GM06990 (cell line): ENCODE measurements at regions not wholly inside any gene's neighbourhood (a gene's known extent, or its start where the extent isn't known, plus 50 kb on each side); places are given as distances from the start of the nearest gene placed in this dataset.

Source experiments
- DNase-seq: peaks from one replicate; pipeline ENCODE4 v3.0.0-alpha.2; 2011; ENCODE audit not compliant: insufficient read length; ENCODE audit errors: extremely low read depth
- H3K27me3 ChIP-seq: replicated peaks from 2 replicates; pipeline ENCODE4 v1.6.0; 2011; ENCODE audit warnings: low read length; ENCODE audit not compliant: control insufficient read depth, insufficient read depth
- H3K36me3 ChIP-seq: 2 replicates; pipeline ENCODE4 v1.5.1; 2011; ENCODE audit warnings: low read length; ENCODE audit not compliant: control insufficient read depth, insufficient read depth
- H3K4me3 ChIP-seq: replicated peaks from 2 replicates; pipeline ENCODE4 v1.5.1; 2011; ENCODE audit warnings: low read depth, mild to moderate bottlenecking, control low read depth, low read length
- TF ChIP-seq, protein P1 (sequence below): IDR thresholded peaks from 2 replicates; pipeline ENCODE4 v1.5.1; 2011; ENCODE audit warnings: low read length, control low read depth, mild to moderate bottlenecking, inconsistent platforms; ENCODE audit not compliant: insufficient read depth, poor library complexity, severe bottlenecking

DNA sequence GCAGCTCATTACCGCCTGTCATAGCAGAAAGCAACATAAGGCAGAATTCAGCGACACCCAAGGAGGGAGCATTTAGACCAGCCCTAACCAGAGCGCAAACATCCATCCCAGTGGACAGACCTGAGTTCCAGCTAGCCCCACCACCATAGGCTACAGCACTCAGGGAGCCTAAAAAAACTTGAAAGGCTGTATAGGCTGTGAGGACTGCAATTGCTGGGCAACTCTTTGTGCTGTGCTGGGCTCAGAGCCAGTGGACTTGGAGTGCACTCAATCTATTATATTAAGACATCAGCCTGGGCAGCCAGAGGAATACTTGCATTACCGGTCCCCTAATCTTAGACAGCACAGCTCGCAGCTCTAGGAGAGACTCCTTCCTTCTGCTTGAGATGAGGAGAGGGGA lies 207.3 kb downstream of the KIF2B start:
- no peaks in the 10 kb centered on the region for H3K36me3 ChIP-seq
- no peaks in the 10 kb centered on the region for H3K27me3 ChIP-seq
- no peak overlapping the region for H3K4me3 ChIP-seq
- TF ChIP-seq, protein P1, sequence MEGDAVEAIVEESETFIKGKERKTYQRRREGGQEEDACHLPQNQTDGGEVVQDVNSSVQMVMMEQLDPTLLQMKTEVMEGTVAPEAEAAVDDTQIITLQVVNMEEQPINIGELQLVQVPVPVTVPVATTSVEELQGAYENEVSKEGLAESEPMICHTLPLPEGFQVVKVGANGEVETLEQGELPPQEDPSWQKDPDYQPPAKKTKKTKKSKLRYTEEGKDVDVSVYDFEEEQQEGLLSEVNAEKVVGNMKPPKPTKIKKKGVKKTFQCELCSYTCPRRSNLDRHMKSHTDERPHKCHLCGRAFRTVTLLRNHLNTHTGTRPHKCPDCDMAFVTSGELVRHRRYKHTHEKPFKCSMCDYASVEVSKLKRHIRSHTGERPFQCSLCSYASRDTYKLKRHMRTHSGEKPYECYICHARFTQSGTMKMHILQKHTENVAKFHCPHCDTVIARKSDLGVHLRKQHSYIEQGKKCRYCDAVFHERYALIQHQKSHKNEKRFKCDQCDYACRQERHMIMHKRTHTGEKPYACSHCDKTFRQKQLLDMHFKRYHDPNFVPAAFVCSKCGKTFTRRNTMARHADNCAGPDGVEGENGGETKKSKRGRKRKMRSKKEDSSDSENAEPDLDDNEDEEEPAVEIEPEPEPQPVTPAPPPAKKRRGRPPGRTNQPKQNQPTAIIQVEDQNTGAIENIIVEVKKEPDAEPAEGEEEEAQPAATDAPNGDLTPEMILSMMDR, result no peak
- DNase-seq, result no peak

DNA sequence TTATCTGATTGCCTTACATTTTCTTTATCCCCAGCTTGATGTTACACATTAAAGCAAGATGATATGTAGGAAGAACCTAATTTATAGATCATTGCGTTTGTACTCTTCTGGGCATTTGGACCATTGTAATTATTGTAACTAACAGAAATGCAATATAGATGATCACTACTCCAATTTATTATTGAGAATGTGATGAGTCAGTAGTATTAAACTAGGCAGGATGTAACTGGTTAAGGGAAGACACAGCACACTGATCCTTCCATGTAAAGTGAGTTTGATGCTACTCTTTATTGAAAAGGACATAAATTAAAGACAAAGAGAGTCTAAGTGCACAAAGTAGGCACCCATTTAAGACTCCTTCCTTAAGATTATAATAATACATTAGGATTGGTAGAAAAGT lies 223.8 kb downstream of the KIF2B start:
- Histone ChIP-seq H3K4me3 (no peak overlapping the region), H3K36me3 (no peaks in the 10 kb centered on the region), H3K27me3 (no peaks in the 10 kb centered on the region)
- TF ChIP-seq, protein P1, result no peak
- DNase-seq, result no peak

DNA sequence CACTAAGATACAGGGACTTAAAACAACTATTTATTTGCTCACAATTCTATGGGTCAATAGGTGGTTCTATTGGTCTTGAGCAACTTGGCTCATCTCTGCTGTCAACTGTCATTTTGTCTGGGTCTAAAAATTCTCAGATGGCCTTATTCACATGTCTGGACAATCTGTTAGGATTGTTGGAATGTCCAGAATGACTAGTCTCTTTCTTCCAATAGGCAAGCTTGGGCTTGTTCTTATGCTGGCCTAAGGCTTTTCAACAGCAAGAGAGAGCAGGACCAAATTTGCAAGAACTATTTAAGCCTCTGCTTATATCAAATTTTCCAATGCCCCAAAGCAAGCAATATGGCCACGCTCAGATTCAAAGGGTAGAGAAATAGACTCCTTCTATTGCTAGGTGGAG lies 240.9 kb downstream of the KIF2B start:
- no peak for DNase-seq
- H3K36me3 ChIP-seq, result no peaks in the 10 kb centered on the region
- H3K4me3 ChIP-seq, result no peak overlapping the region
- no peaks in the 10 kb centered on the region for H3K27me3 ChIP-seq
- TF ChIP-seq, protein P1, result no peak

DNA sequence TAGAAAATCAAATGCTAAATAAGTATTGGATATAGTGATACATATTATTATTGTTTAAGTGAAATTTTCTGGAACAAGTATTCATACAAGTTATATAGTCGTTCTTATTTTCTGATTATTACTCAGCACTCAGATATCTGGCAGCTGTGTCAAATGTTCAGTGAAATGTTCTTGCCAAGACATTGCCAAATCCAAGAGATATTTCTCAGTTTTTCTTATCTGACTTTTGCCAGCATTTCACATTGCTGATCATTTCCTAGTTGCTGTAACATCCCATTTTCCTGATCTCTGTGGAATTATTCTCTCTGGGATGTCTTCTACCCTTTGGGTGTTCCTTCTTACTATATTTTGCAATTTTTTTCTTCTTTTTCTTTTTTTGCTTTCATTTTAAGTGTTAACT lies 262.3 kb downstream of the KIF2B start:
- TF ChIP-seq, protein P1, result no peak

DNA sequence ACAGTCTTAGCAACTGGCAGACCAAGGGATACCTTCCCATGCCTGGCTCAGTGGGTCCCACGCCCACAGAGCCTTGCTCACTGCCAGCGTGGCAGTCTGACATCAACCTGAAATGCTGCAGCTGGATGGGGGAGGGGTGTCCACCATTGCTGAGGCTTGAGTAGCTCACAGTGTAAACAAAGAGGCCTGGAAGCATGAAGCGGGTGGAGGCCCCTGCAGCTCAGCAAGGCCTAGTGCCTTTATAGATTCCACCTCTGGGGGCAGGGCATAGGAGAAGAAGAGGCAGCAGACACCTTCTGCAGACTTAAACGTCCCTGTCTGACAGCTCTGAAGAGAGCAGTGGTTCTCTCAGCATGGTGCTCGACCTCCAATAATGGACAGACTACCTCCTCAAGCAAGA lies 263.2 kb downstream of the KIF2B start:
- Histone ChIP-seq H3K36me3 (no peaks in the 10 kb centered on the region), H3K4me3 (no peak overlapping the region), H3K27me3 (no peaks in the 10 kb centered on the region)
- TF ChIP-seq, protein P1, result no peak
- DNase-seq, result no peak

More for the DNA sequence above, 262.3 kb downstream of the KIF2B start:
- Histone ChIP-seq H3K27me3 (no peaks in the 10 kb centered on the region), H3K36me3 (no peaks in the 10 kb centered on the region), H3K4me3 (no peak overlapping the region)
- no peak for DNase-seq

DNA sequence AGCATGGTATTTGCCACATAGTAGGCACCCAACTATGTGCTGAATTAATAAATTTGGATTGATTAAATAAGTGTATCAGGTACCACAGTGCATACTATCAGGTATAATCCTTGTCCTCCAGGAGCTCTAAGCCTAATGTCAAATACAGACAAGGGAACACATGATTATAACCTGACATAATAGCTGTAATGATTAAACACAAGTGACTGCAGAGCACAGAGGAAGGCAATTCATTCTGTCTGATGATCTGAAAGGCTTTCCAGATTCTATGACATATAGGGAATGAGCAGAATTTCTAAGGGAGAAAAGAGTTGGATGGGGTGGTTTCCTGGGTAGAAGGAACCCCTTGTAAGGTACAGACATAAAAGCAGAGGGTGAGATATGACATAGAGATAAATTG lies 273.5 kb downstream of the KIF2B start:
- TF ChIP-seq, protein P1, result no peak

More for the DNA sequence above, 273.5 kb downstream of the KIF2B start:
- Histone ChIP-seq H3K27me3 (no peaks in the 10 kb centered on the region), H3K36me3 (no peaks in the 10 kb centered on the region), H3K4me3 (no peak overlapping the region)
- no peak for DNase-seq
